HG03575 (cell line): ENCODE measurements at regions not wholly inside any gene's neighbourhood (a gene's known extent, or its start where the extent isn't known, plus 50 kb on each side); places are given as distances from the start of the nearest gene placed in this dataset.
"Not testable (repeated sequence)": the region's sequence is repeated elsewhere in the genome, so short reads cannot be mapped to it uniquely, and the experiment has no call there.

Experiments used
- ATAC-seq: cut with Tn5 transposase; IDR thresholded peaks from one replicate; pipeline ENCODE4 v1.9.1; 2021; ENCODE audit not compliant: unreplicated experiment, insufficient number of reproducible peaks, low FRiP score; ENCODE audit errors: extremely low read depth

DNA sequence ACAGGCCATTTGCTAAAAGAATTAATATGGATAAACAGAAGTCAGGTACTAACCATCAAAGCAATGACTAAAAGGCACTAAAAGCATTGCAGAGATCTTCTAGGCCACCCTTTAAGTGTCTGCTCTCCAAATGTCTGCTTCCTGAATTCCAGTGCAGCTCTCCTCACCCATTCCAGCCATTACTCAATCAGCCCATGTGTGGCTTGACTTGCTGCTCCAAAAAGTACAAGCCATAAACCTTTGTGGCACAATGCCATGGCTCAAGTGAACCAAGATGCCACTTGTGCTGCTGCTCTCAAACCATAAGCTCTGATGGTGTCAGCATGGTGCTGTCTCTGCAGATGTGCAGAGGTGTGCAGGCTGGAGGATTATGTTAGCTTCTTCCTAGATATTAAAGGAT, 290.2 kb upstream of the POU5F2 start:
- ATAC-seq: no peak

- ATAC-seq: no peak
These were observed 286.6 kb upstream of the POU5F2 start for GRCh38 chr5:94028001-94028400.

DNA sequence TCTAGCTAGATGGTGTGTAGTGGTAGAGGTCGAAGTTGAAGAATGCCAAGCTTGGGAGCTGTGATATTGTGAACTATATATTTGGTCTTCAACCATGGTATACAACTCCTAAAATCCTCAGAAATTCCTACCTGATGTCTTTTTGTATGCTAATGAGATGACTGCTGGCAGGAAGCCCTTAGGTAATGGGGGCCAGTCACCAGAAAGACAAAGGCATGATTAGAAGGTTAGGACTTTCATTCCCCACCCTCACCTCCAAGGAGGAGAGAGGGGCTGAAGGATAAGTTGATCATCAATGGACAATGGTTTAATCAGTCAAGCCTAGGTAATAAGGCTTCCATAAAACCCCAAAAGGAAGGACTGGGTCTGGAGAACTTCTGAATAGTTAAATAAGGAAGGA, 285.7 kb upstream of the POU5F2 start:
- no peak for ATAC-seq

- no peak for ATAC-seq
These were observed 284.5 kb upstream of the POU5F2 start for GRCh38 chr5:94025788-94026473.

DNA sequence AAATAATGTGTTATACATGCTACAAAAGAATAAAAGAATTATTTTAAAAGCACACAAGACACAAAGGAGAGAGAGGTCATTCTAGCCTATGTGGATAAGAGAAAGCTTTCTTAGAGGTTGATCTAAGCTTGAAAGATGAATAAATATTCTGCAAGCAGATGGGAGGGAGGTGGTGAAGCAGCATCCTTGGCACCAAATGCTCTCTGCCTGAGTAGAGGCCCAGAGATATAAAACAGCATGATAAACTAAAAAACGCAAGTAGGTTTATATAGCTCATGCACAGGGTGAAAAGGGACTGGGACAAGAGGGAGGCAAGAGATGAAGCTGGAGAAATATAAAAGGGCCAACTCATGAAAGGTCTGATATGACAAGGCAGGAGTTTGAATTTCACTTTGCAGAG, 283.2 kb upstream of the POU5F2 start:
- ATAC-seq: no peak

DNA sequence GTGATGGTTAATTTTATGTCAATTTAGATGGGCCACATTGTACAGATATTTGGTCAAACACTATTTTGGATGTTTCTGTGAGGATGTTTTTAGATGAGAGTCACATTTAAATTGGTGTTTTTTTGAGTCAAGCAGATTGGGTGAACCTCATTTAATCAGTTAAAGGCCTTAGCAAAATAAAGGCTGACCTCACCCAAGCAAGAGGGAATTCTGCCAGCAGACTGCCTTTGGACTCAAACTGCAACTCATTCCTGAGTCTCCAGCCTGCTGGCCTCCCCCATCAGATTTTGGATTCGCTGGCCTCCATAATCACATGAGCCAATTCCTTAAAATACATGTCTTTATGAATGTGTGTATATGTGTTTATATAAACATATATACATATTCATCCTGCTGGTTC, 282.7 kb upstream of the POU5F2 start:
- no peak for ATAC-seq

DNA sequence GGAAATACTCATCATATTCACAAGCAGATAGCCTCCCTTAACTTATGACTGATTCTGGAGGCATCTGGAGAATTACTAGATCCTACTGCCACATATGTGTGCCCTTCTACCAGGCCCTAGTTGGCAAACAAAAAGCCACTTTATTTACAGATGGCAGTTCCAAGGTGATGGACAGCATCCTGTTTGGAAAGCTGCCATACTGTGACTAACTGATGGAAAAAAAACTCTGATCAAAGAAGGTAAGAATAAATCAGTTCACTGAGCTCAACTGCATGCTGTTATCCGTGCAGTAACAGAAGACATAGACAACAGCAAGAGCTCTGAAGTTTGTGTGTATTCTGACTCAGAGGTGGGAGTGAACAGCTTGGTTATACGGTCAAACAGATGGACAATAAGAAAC, 279.8 kb upstream of the POU5F2 start:
- ATAC-seq: no peak

GRCh38 chr5:94017579-94017978, 276.2 kb upstream of the POU5F2 start:
- no peak for ATAC-seq

- no peak for ATAC-seq
These were observed 269.4 kb upstream of the POU5F2 start for GRCh38 chr5:94010814-94011213.

GRCh38 chr5:94009161-94009560, 267.8 kb upstream of the POU5F2 start:
- no peak for ATAC-seq

DNA sequence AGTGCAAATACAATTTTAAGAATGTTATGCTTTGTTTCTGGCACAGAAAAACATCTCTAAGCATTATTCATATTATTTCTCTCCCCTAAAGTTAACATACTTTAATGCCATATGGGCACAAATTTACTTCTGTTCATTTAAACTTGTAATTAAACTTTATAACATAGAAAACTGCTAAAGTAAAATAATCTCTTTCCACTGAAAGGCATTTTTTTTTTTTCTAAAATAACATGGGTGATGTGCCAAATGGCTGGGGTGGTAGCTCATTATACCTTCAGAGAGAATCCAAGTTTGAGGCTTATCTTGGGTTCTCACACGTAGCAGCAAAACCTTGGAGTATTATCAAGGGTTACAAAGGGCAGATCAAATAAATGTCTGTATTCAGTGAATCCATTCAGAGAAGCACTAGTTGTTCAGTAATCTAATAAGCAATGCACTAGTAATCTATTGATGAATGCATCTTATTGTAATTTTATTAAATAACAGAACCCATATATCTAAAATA, 257.6 kb upstream of the POU5F2 start:
- ATAC-seq: no peak

GRCh38 chr5:93997562-93997961, 256.2 kb upstream of the POU5F2 start:
- no peak for ATAC-seq

GRCh38 chr5:93995126-93995621, 253.8 kb upstream of the POU5F2 start:
- no peak for ATAC-seq

DNA sequence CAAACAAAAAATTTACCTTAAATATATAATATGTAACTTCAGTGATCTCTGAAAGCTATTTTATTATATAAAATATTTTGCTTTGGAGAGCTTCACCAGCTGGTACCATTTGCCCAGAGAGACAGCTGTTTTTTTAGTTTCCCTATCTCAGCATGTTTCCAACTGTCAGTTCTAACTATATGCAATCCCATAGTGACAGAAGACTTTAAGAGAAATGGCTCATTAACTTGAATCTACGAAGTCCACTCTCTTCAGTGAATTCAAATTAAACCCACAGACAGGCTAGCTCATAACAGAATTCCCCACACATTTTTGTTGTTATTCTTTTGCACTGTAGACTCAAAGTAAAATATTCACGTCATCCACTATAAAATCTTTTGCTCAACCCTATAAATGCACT, 251.8 kb upstream of the POU5F2 start:
- ATAC-seq: no peak

DNA sequence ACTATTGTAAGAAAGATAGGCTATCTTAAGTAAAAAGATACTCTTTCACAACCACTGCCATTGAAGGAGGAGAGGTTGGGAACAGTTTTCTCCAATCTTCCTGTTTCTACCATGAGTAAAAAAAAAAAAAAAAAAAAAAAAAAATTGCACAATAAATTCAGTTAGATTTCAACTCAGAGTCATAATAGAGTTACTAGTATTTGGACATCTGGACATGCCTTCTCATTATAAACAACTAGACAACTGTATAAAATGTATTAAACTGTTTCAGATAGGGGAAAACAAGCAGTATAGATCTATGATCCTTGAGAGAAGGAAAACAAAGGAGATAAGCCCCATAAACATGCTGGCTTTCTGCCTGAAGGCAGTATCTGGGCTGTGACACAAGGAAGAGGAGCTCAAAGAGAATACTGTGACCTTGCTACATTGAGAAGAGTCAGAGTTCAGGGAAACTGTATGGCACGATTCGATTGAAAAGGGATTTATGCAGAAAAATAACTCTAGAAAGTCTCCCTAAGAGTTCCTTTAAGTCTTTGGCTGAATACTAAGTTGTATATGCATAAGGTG, 249.2 kb upstream of the POU5F2 start:
- no peak for ATAC-seq

DNA sequence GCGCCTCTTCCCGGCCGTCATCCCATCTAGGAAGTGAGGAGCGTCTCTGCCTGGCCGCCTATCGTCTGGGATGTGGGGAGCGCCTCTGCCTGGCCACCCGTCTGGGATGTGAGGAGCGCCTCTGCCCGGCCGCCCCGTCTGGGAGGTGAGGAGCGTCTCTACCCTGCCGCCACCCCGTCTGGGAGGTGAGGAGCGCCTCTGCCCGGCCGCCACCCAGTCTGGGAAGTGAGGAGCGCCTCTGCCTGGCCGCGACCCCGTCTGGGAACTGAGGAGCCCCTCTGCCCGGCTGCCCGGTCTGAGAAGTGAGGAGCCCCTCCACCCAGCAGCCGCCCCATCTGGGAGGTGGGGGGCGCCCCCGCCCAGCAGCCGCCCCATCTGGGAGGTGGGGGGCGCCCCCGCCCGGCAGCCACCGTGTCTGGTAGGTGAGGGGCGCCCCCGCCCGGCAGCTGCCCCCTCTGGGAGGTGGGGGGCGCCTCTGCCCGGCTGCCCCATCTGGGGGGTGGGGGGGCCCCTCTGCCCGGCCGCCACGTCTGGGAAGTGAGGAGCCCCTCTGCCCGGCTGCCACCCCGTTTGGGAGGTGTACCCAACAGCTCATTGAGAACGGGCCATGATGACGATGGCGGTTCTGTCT, 244.7 kb upstream of the POU5F2 start:
- ATAC-seq: not testable (repeated sequence)

- ATAC-seq: no peak
These were observed 236.8 kb upstream of the POU5F2 start for GRCh38 chr5:93978222-93978621.

- ATAC-seq: no peak
These were observed 226.5 kb upstream of the POU5F2 start for GRCh38 chr5:93967923-93968322.

DNA sequence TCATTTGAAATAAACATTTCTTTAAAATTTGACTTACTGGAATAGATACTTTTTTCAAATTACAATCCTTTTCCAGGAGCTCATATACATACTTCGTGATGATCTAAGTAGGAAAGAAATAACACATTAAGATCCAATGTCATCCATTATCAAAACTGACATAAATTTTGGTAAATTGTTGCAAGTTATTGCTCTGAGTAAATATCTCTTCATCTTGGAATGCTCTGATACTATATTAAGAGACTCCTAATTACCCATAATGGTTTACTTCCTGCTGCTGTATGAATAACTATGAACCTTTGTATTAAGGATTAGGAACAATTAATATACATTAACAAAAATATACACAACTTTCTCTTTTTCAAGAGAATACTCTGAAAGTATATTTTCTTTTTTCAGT, 223.0 kb upstream of the POU5F2 start:
- ATAC-seq: no peak

DNA sequence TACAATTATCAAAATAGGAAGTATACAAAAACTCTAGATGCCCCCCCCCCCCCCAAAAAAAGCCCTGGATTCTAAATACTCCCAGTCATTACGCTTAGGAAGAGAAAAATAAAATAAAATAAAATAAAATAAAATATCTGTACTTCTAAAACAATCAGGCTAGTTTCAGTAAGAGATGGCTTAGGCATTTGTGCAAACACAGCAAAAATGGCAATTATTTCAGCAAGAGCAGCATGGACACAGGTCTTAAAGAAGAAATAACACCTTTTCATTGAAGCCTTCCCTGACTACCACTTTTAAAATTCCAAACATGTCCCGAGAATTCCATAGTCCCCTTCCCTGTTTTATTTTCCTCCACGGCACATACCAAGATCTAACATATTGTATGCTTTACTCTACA, 218.6 kb upstream of the POU5F2 start:
- ATAC-seq: no peak
